HepG2 (cell line): ENCODE measurements at regions not wholly inside any gene's neighbourhood (a gene's known extent, or its start where the extent isn't known, plus 50 kb on each side); places are given as distances from the start of the nearest gene placed in this dataset.
"Not testable (repeated sequence)": the region's sequence is repeated elsewhere in the genome, so short reads cannot be mapped to it uniquely, and the experiment has no call there.

Source experiments
- ATAC-seq: fragments of 200-7000 bp; cut with Tn5 transposase; 3 replicates; pipeline ENCODE4 v1.9.1; 2020; ENCODE audit warnings: mild to moderate bottlenecking, moderate library complexity
- BruUV-seq: library from RNA; stranded (reverse); fragments of 400-500 nt; replicated peaks from 2 replicates; lab custom pipeline; 2021; lab: Mats Ljungman, UMichigan
- CTCF ChIA-PET: fragments of 300-600 bp; formaldehyde crosslinking; extraction: SDS; loops from one replicate; lab custom pipeline; 2021; ENCODE audit warnings: low total read pairs, inconsistent platforms, low intra/inter-chr PET ratio; lab: Yijun Ruan, JAX
- POLR2A ChIA-PET: fragments of 350-600 bp; sonication (Branson Sonifier 250); formaldehyde crosslinking; loops from one replicate; lab custom pipeline; 2020; ENCODE audit warnings: antibody characterized with exemption, inconsistent platforms; lab: Yijun Ruan, JAX
- DNase-seq: peaks from one replicate; pipeline ENCODE4 v3.0.0-alpha.2; 2015; ENCODE audit warnings: low spot score
- FAIRE-seq: peaks from 3 replicates; lab custom pipeline; 2011; peaks lifted over from hg19 to GRCh38; lab: Jason Lieb, UNC
- H2AFZ ChIP-seq: one replicate; pipeline ENCODE4 v1.6.1; 2011; ENCODE audit warnings: low read length, inconsistent platforms
- H3K27ac ChIP-seq: fragments of 300-600 bp; 3 replicates; pipeline ENCODE4 v1.8.0; 2011; ENCODE audit warnings: mixed run types, mild to moderate bottlenecking, mixed read lengths, low read length, inconsistent platforms; ENCODE audit not compliant: insufficient read depth; ENCODE audit errors: extremely low read length
- H3K27me3 ChIP-seq, 2 experiments: fragments of 200-600 bp in 1 of 2; 2 replicates in 1 of 2; 3 replicates in 1 of 2; pipeline versions ENCODE4 v1.6.0 to v1.8.0; 2011; ENCODE audit warnings: low read length in 2 of 2, mild to moderate bottlenecking in 2 of 2, moderate library complexity in 2 of 2, inconsistent platforms in 1 of 2; ENCODE audit not compliant: insufficient read depth in 2 of 2, control insufficient read depth in 1 of 2
- H3K36me3 ChIP-seq, 2 experiments: fragments of 200-600 bp in 1 of 2; replicated peaks in 1 of 2; 2 replicates in 1 of 2; 3 replicates in 1 of 2; pipeline versions ENCODE4 v1.5.1 to v1.8.0; 2011; ENCODE audit warnings: low read length in 2 of 2, inconsistent platforms in 1 of 2; ENCODE audit not compliant: insufficient read depth in 2 of 2, control insufficient read depth in 1 of 2
- H3K4me1 ChIP-seq: 2 replicates; pipeline ENCODE4 v1.5.1; 2012; ENCODE audit warnings: low read length, inconsistent platforms; ENCODE audit not compliant: insufficient read depth
- H3K4me2 ChIP-seq: 2 replicates; pipeline ENCODE4 v1.6.0; 2011; ENCODE audit warnings: low read depth, low read length, inconsistent platforms
- H3K4me3 ChIP-seq, 3 experiments: fragments of 200-600 bp in 1 of 3; sonication (generic), shearing (Covaris generic) in 1 of 3; replicated peaks in 1 of 3; 2 replicates each; pipeline ENCODE4 v1.5.1; 2011 to 2016; ENCODE audit warnings: low read length in 3 of 3, inconsistent platforms in 2 of 3, low read depth in 2 of 3, mild to moderate bottlenecking in 2 of 3, control low read depth in 1 of 3, mixed read lengths in 1 of 3; ENCODE audit not compliant: insufficient read depth in 1 of 3
- H3K79me2 ChIP-seq: one replicate; pipeline ENCODE4 v1.6.1; 2011; ENCODE audit warnings: low read length, inconsistent platforms; ENCODE audit not compliant: insufficient read depth
- H3K9ac ChIP-seq: 2 replicates; pipeline ENCODE4 v1.6.0; 2011; ENCODE audit warnings: mild to moderate bottlenecking, low read depth, low read length, inconsistent platforms; ENCODE audit not compliant: insufficient read depth
- H3K9me3 ChIP-seq: 2 replicates; pipeline ENCODE4 v1.5.1; 2012; ENCODE audit warnings: mild to moderate bottlenecking, low read length
- H4K20me1 ChIP-seq: 2 replicates; pipeline ENCODE4 v1.6.0; 2011; ENCODE audit warnings: inconsistent platforms, mild to moderate bottlenecking, low read length, moderate library complexity; ENCODE audit not compliant: insufficient read depth
- CTCF ChIP-seq: sonication (generic); formaldehyde crosslinking; IDR thresholded peaks from 2 replicates; pipeline ENCODE4 v1.5.0; 2020; ENCODE audit warnings: mild to moderate bottlenecking, missing genetic modification reagents, moderate library complexity
- MNT ChIP-seq: fragments of 450-650 bp; IDR thresholded peaks from 2 replicates; pipeline ENCODE4 v1.6.1; 2016
- NR0B2 ChIP-seq: sonication (generic); formaldehyde crosslinking; IDR thresholded peaks from 2 replicates; pipeline ENCODE4 v1.4.0; 2020; ENCODE audit warnings: mild to moderate bottlenecking, missing genetic modification reagents
- RORA ChIP-seq: sonication (generic); formaldehyde crosslinking; IDR thresholded peaks from 2 replicates; pipeline ENCODE4 v1.5.0; 2020; ENCODE audit warnings: mild to moderate bottlenecking, missing genetic modification reagents, moderate library complexity
- STAG1 ChIP-seq: sonication (generic); formaldehyde crosslinking; IDR thresholded peaks from 2 replicates; pipeline ENCODE4 v1.4.0; 2020; ENCODE audit warnings: missing genetic modification reagents
- ZNF263 ChIP-seq: sonication (generic); formaldehyde crosslinking; IDR thresholded peaks from 2 replicates; pipeline ENCODE4 v1.4.0; 2020; ENCODE audit warnings: missing genetic modification reagents
- ZNF335 ChIP-seq: sonication (generic); formaldehyde crosslinking; IDR thresholded peaks from 2 replicates; pipeline ENCODE4 v1.4.0; 2020; ENCODE audit warnings: missing genetic modification reagents
- WGBS: methylation state at CpG from one replicate; pipeline ENCODE4 v1.1.6; 2017; ENCODE audit warnings: low lambda C conversion rate; 5-methylcytosine and 5-hydroxymethylcytosine counted together
- in situ Hi-C: cut with HindIII; loops from 2 replicates; pipeline ENCODE4 v1.10.0; 2017; ENCODE audit warnings: low pct_unique_long_range_greater_than_20kb; ENCODE audit not compliant: extremely low pct_ligation_motif_present
- intact Hi-C: fragments of 100-400 bp; cut with micrococcal nuclease; formaldehyde crosslinking; loops from one replicate; pipeline ENCODE4 v1.10.0; 2022; ENCODE audit not compliant: unreplicated experiment

- FAIRE-seq, in situ Hi-C loops, H3K4me3 ChIP-seq, ATAC-seq, H3K27me3 ChIP-seq, BruUV-seq, intact Hi-C loops, DNase-seq, H3K79me2 ChIP-seq, H2AFZ ChIP-seq, H3K27ac ChIP-seq, H3K36me3 ChIP-seq, H4K20me1 ChIP-seq, POLR2A ChIA-PET, H3K9ac ChIP-seq, H3K4me2 ChIP-seq, CTCF ChIA-PET, H3K9me3 ChIP-seq: not testable (repeated sequence)
- WGBS: 56% methylated on average over 7 of the region's 7 CpGs
- TF ChIP-seq MNT: peak; percentile 80
- peaks cover 25% of the 10 kb centered on the region for H3K4me1 ChIP-seq
Measured at GRCh38 chr6:168233875-168234213, 85.7 kb downstream of the DACT2 start.

- H3K9me3 ChIP-seq: no peaks in the 10 kb centered on the region
- WGBS: 84% methylated on average over 28 of the region's 28 CpGs
- H3K4me2 ChIP-seq: no peak overlapping the region
- no TSS peak for BruUV-seq
- peaks cover 19% of the 10 kb centered on the region for H3K4me1 ChIP-seq
- no peak overlapping the region for H3K4me3 ChIP-seq
- H3K27ac ChIP-seq: no peak overlapping the region
- no peaks in the 10 kb centered on the region for H3K36me3 ChIP-seq
- CTCF ChIA-PET: no interaction called here
- in situ Hi-C loops: no loop called here
- H4K20me1 ChIP-seq: no peaks in the 10 kb centered on the region
- TF ChIP-seq ZNF335 (CRISPR knock-in tag) (no peak), STAG1 (CRISPR knock-in tag) (peak; percentile 8; the same call in 1 of the 2 replicates), RORA (CRISPR knock-in tag) (no peak), NR0B2 (CRISPR knock-in tag) (no peak), ZNF263 (CRISPR knock-in tag) (peak; percentile 95), CTCF (CRISPR knock-in tag) (peak; percentile 31)
- TF ChIP-seq, all 625 proteins: peak for 3
- DNase-seq (no peak), ATAC-seq (peak; percentile 66), FAIRE-seq (no peak)
- no peaks in the 10 kb centered on the region for H3K79me2 ChIP-seq
- intact Hi-C loops: no loop called here
- POLR2A ChIA-PET: no interaction called here
- H3K27me3 ChIP-seq: peaks cover 2 to 5% of the 10 kb centered on the region in 2 experiments; a peak in 1 of 5 replicates
- H3K9ac ChIP-seq: no peak overlapping the region
- no peak overlapping the region for H2AFZ ChIP-seq
Measured at GRCh38 chr6:168232989-168233874, 86.3 kb downstream of the DACT2 start.
